NT2/D1 (cell line): ENCODE measurements at regions not wholly inside any gene's neighbourhood (a gene's known extent, or its start where the extent isn't known, plus 50 kb on each side); places are given as distances from the start of the nearest gene placed in this dataset.

Experiments used
- DNase-seq: peaks from one replicate; pipeline ENCODE4 v3.0.0-alpha.2; 2011; ENCODE audit warnings: low read depth, low spot score
- H3K27me3 ChIP-seq: 2 replicates; pipeline ENCODE4 v1.6.0; 2011; ENCODE audit warnings: mild to moderate bottlenecking; ENCODE audit not compliant: insufficient read length, insufficient read depth
- H3K36me3 ChIP-seq: 2 replicates; pipeline ENCODE4 v1.6.1; 2011; ENCODE audit warnings: mild to moderate bottlenecking, low read length, mixed read lengths; ENCODE audit not compliant: insufficient read depth, insufficient read length
- H3K4me1 ChIP-seq: 2 replicates; pipeline ENCODE4 v1.5.1; 2011; ENCODE audit not compliant: insufficient read depth, insufficient read length
- H3K4me3 ChIP-seq: 2 replicates; pipeline ENCODE4 v1.5.1; 2011; ENCODE audit warnings: low read depth; ENCODE audit not compliant: insufficient read length
- H3K9ac ChIP-seq: 2 replicates; pipeline ENCODE4 v1.6.0; 2011; ENCODE audit warnings: low read depth; ENCODE audit not compliant: insufficient read length
- H3K9me3 ChIP-seq: 2 replicates; pipeline ENCODE4 v1.5.1; 2011; ENCODE audit warnings: mild to moderate bottlenecking, low read length; ENCODE audit not compliant: insufficient read depth
- SUZ12 ChIP-seq: IDR thresholded peaks from 2 replicates; pipeline ENCODE4 v1.6.1; 2011; ENCODE audit not compliant: insufficient read length, insufficient read depth; ENCODE audit errors: extremely low read depth
- YY1 ChIP-seq: IDR thresholded peaks from 2 replicates; pipeline ENCODE4 v1.6.1; 2011; ENCODE audit not compliant: insufficient read length, insufficient read depth
- ZNF274 ChIP-seq: IDR thresholded peaks from 2 replicates; pipeline ENCODE4 v1.6.1; 2011; ENCODE audit warnings: mild to moderate bottlenecking, low read depth, low read length

DNA sequence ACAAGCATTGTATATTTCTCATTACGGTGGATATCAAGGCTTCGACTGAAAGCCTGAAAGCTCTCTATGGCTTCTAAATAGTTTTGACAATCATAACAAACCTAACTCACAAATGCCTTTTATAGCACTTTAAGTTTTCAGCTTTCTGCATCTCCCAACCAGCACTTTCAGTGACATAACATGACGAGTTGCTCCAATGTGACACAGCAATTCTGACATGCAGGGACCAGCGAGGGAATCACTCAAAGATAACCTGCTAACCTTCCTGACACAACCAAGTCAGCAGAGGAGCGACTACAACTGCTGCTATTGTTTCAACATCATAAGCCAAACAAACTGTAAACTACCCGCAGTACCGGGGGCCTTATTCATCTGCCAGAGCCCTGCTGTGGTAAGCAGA is 95.7 kb upstream of the CDH20 start:
- Histone ChIP-seq H3K9ac (no peak overlapping the region), H3K27me3 (no peaks in the 10 kb centered on the region), H3K9me3 (no peaks in the 10 kb centered on the region), H3K4me1 (no peaks in the 10 kb centered on the region), H3K4me3 (no peak overlapping the region), H3K36me3 (no peaks in the 10 kb centered on the region)
- DNase-seq = no peak
- TF ChIP-seq ZNF274 (no peak), YY1 (no peak), SUZ12 (no peak)

GRCh38 chr18:61239051-61239450 is 94.2 kb upstream of the CDH20 start:
- no peaks in the 10 kb centered on the region for H3K36me3 ChIP-seq
- TF ChIP-seq SUZ12 = no peak
- no peak for TF ChIP-seq ZNF274
- no peak for TF ChIP-seq YY1
- H3K4me3 ChIP-seq = no peak overlapping the region
- H3K9ac ChIP-seq = no peak overlapping the region
- H3K9me3 ChIP-seq = no peaks in the 10 kb centered on the region
- DNase-seq = no peak
- H3K27me3 ChIP-seq = no peaks in the 10 kb centered on the region
- no peaks in the 10 kb centered on the region for H3K4me1 ChIP-seq

DNA sequence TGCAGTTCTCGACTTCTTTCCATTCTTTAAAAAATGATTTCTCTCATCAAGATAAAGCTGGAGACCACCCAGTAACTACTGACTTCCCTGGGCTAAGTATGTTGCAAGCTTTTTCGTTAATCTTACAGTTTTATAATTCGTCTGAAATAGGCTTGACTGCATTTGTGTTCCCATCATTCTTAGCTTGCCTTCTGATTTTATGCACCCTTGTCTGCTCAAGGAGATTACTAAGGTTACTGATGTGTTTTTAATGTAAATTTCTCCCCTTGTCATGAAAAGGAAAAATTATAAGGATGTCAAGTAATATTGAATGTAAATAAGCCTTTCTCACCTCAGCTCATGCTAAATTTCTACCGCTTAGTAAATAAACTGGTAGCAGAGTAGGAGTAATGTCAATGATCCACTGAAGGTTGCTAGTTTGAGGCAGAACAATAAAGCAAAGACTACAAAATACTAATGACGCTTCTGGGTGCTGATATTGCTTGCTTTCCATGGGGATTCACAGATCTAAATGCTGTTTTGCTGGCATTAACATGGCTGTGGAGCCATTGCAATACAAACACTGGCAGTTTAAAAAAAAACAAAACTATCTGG is 91.9 kb upstream of the CDH20 start:
- H3K36me3 ChIP-seq = no peaks in the 10 kb centered on the region
- DNase-seq = no peak
- H3K4me1 ChIP-seq = no peaks in the 10 kb centered on the region
- no peaks in the 10 kb centered on the region for H3K9me3 ChIP-seq
- no peaks in the 10 kb centered on the region for H3K27me3 ChIP-seq
- H3K9ac ChIP-seq = no peak overlapping the region
- no peak overlapping the region for H3K4me3 ChIP-seq
- no peak for TF ChIP-seq YY1
- no peak for TF ChIP-seq SUZ12
- TF ChIP-seq ZNF274 = no peak

GRCh38 chr18:61244632-61245031 is 88.6 kb upstream of the CDH20 start:
- no peaks in the 10 kb centered on the region for H3K36me3 ChIP-seq
- no peak for DNase-seq
- no peaks in the 10 kb centered on the region for H3K27me3 ChIP-seq
- TF ChIP-seq SUZ12 (no peak), YY1 (no peak), ZNF274 (no peak)
- no peak overlapping the region for H3K9ac ChIP-seq
- no peak overlapping the region for H3K4me3 ChIP-seq
- H3K4me1 ChIP-seq = no peaks in the 10 kb centered on the region
- no peaks in the 10 kb centered on the region for H3K9me3 ChIP-seq

DNA sequence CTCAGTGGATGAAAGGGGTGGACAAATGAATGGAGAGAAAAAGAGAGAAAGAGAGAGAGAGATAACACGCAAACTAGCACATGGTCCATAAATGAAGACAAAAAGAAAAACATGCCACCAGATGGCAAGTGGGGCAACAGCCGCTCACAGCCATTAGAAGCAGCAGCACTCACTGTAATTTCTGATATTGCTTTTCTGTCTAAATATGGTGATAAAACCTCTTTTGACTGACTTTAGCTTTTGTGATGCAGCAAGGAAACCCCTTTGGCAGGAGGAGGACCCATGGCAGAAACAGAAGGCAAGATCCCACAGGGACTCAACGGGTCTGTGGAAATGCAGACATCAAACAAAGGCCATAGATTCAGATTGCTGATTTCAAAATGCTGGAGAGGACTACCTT is 88.0 kb upstream of the CDH20 start:
- TF ChIP-seq YY1 (no peak), ZNF274 (no peak), SUZ12 (no peak)
- no peaks in the 10 kb centered on the region for H3K27me3 ChIP-seq
- no peaks in the 10 kb centered on the region for H3K4me1 ChIP-seq
- no peak overlapping the region for H3K4me3 ChIP-seq
- DNase-seq = no peak
- H3K9ac ChIP-seq = no peak overlapping the region
- no peaks in the 10 kb centered on the region for H3K9me3 ChIP-seq
- no peaks in the 10 kb centered on the region for H3K36me3 ChIP-seq

DNA sequence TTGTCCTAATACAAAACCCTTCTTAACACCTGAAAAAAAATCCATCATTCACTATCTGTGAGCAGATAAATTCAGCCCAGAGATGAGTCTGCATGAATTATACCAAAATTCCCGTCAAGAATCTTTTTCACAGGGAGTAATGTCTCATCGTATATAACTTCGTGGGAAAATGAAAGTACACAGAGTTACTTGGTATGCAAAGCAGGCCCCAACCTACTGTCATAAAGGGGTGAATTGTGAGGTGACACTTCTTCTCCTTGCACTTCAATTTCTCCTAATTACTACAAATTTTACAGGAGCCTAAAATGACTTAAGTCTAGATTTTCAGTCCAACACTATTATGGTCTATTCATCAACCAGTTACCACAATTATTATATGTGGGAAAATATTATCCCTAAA is 84.6 kb upstream of the CDH20 start:
- Histone ChIP-seq H3K4me3 (no peak overlapping the region), H3K36me3 (no peaks in the 10 kb centered on the region), H3K27me3 (no peaks in the 10 kb centered on the region), H3K9me3 (no peaks in the 10 kb centered on the region), H3K4me1 (no peaks in the 10 kb centered on the region), H3K9ac (no peak overlapping the region)
- DNase-seq = no peak
- TF ChIP-seq ZNF274 (no peak), YY1 (no peak), SUZ12 (no peak)

DNA sequence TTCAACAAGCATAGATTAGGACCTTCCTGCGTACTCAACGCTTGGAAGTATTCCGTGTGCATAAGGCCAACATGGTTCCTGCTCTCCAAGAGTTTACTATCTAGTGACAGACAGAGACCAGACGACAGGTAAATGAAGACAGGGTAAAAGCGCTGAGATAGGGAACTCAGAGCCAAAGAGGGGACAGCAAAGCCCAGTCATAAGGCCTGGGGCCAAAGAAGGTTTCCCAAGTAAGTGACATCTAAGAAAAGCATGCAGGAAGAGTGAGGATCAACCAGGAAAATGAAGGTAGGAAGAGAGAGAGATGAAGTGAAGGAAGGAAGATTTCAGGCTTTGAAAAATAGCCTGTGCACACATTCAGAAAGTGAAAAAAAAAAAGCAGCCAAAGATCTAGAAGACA is 76.9 kb upstream of the CDH20 start:
- DNase-seq = no peak
- TF ChIP-seq ZNF274 (no peak), YY1 (no peak)
- Histone ChIP-seq H3K9me3 (no peaks in the 10 kb centered on the region), H3K4me3 (no peak overlapping the region), H3K4me1 (no peaks in the 10 kb centered on the region), H3K27me3 (no peaks in the 10 kb centered on the region), H3K9ac (no peak overlapping the region), H3K36me3 (no peaks in the 10 kb centered on the region)

- H3K4me3 ChIP-seq = no peak overlapping the region
Measured at GRCh38 chr18:61261870-61262269, 71.4 kb upstream of the CDH20 start.

More at GRCh38 chr18:61261870-61262269, 71.4 kb upstream of the CDH20 start:
- peaks cover 15% of the 10 kb centered on the region; the same call in 1 of the 2 replicates for H3K9me3 ChIP-seq
- TF ChIP-seq ZNF274 = no peak
- TF ChIP-seq YY1 = no peak
- no peak for TF ChIP-seq SUZ12
- DNase-seq = no peak
- H3K36me3 ChIP-seq = no peaks in the 10 kb centered on the region
- no peak overlapping the region for H3K9ac ChIP-seq
- no peaks in the 10 kb centered on the region for H3K27me3 ChIP-seq
- H3K4me1 ChIP-seq = no peaks in the 10 kb centered on the region
